PC-3 (cell line): ENCODE measurements at regions not wholly inside any gene's neighbourhood (a gene's known extent, or its start where the extent isn't known, plus 50 kb on each side); places are given as distances from the start of the nearest gene placed in this dataset.

Experiments used
- CTCF ChIP-seq: fragments of 300-600 bp; sonication (generic); conservative IDR thresholded peaks from 2 replicates; pipeline ENCODE4 v1.5.1; 2017; ENCODE audit warnings: antibody characterized with exemption, low read depth, mild to moderate bottlenecking, low read length
- EZH2 ChIP-seq: fragments of 300-600 bp; sonication (generic); IDR thresholded peaks from one replicate; pipeline ENCODE4 v1.6.1; 2017; ENCODE audit warnings: antibody characterized with exemption, mild to moderate bottlenecking, low read length; ENCODE audit not compliant: unreplicated experiment
- EZH2phosphoT487 ChIP-seq: fragments of 300-600 bp; sonication (generic); IDR thresholded peaks from 2 replicates; pipeline ENCODE4 v1.6.1; 2018; ENCODE audit warnings: mild to moderate bottlenecking, antibody characterized with exemption, low read length, borderline replicate concordance

GRCh38 chr11:126140201-126140925 lies 71.1 kb downstream of the RPUSD4 start:
- TF ChIP-seq CTCF (no peak), EZH2 (no peak), EZH2phosphoT487 (no peak)
